Esophagus muscularis mucosa (tissue), 4 donors: ENCODE measurements at regions not wholly inside any gene's neighbourhood (a gene's known extent, or its start where the extent isn't known, plus 50 kb on each side); places are given as distances from the start of the nearest gene placed in this dataset.

Experiments used
- CTCF ChIP-seq, 3 experiments: fragments of 200-600 bp in 2 of 3; fragments of 450-650 bp in 1 of 3; sonication (generic) in 2 of 3; IDR thresholded peaks; one replicate each; pipeline ENCODE4 v1.5.1; 2017 to 2019; ENCODE audit warnings: antibody characterized with exemption in 3 of 3, mild to moderate bottlenecking in 2 of 3, moderate library complexity in 1 of 3
- EP300 ChIP-seq: sonication (generic); formaldehyde crosslinking; IDR thresholded peaks from one replicate; pipeline ENCODE4 v1.6.1; 2017; ENCODE audit warnings: antibody characterized with exemption
- POLR2A ChIP-seq: fragments of 450-650 bp; IDR thresholded peaks from one replicate; pipeline ENCODE4 v1.6.1; 2017; ENCODE audit warnings: antibody characterized with exemption, moderate library complexity, mild to moderate bottlenecking, low read depth
- POLR2AphosphoS5 ChIP-seq, 2 donors: sonication (generic); formaldehyde crosslinking; IDR thresholded peaks; one replicate each; pipeline ENCODE4 v1.6.1; 2017; ENCODE audit warnings: antibody characterized with exemption in 2 of 2

GRCh38 chr6:45772886-45773495, 242.7 kb downstream of the CLIC5 start:
- TF ChIP-seq POLR2A (no peak), CTCF (IDR thresholded peaks at IDR 0.05) (no peak), POLR2AphosphoS5 (IDR thresholded peaks at IDR 0.05) (no peak), EP300 (no peak)
